ENCODE measurements at regions not wholly inside any gene's neighbourhood (a gene's known extent, or its start where the extent isn't known, plus 50 kb on each side); places are given as distances from the start of the nearest gene placed in this dataset.
A peak's percentile ranks its signal among the peaks of the same experiment; 100 is the strongest.
"Not testable (repeated sequence)": the region's sequence is repeated elsewhere in the genome, so short reads cannot be mapped to it uniquely, and the experiment has no call there.

DNA sequence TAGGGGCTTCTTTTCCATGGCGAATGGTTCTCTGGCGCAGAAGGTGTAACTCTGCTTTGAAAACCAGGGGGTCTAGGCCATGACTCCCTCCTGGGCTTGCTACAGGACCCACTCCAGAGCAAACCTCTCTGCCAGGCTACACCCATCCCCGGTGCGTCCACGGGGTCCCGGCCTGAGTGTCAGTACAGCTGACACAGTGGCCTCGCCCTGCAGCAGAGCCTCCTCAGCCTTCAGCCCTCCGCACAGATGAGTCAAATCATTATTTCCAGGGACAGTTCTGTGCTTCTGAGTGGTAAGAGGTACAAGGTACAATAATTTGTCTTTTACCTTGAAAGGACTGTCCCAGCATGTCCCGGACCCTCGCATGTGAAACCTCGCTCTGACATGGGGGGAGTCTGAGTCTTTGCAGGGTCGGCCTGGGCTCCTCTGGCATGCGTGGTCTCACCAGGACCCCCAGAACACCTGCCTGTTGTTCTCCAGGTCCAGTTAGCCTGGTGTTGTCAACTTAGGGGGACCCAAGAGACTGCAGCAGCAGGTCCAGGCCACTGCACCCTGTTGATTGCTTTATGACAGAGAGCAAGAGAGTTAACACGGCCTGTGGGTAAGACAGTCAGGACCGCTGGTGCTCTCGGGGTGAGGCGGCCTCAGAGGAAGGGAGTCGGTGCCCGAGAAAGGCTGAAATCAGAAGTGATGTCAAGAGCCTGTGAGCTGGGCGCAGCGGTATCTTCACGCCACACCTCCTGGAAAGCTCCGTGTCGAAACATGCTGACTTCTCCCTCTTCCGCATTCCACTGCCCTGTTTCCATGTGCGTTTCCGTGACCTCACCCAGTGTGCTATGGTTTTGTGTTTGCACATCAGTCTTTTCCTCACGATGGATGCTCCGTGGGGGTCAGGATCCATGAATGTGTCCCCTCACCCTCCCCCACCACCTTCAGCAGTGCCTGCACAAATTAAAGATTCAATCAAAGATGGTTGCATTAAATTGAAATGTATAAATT, 340.1 kb downstream of the EIPR1 start:
- no peak for DNase-seq

DNA sequence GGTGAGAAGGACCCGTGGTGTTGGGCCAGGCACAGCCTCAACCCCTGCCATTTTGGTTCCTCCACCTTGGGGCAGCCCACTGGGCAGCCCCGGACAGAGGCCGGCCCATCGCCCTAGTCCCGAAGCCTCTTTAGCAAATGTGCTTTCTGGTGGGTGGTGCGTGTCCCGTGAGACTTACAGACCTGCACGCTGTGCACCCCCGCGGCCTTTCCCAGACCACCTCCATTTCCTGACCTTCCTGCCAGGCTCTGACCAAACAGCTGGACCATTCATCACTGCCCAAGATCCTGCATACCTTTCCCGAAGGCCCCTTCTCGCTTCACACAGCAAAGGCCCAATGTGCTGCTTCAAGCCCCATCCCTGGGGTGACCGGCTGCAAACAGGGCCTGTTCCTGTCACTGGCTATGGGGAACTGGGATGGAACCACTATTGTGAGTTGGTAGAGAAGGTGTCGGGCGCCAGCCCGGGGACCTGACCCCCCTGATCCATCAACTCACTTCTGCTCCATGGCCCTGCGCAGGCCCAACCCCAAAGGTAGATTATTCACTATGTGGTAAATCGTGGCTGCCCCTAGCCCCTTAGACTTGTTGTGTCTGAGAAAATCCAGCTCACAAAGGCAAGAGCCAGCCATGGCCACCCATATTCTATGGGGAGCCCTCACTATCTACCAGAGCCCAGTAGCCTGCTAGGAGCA, 341.0 kb downstream of the EIPR1 start:
- no peak for DNase-seq

DNA sequence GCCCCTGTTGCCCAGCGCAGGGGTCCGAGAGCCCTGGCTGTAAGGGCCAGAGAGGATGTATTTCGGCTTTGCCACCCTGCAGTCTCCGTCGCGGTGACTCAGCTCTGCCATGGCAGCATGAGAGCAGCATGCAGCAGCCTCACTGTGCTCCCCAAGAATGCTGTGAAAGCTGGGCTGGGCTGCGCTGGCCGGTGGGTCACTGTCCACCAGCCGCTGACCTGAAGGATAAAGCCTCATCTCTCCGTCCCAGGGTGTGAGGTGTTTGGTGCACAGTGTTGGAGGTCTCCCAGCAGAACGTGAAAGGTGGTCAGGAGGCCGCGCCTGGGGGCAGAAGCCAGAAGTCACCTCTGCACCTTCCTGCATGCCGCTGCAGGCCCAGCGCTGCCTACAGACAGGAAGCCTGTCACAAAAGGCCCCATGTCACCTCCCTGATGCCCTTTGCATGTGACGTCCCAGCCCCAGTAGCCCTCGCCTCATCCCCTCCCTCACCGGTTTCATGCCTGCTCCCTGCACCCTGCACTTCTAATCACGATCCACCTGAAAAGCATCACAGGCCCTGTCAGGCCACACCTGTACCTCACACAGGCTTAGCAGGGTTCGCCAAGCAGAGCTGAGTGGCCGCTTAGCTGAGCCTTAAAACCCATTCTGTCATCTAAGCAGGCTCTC, 342.1 kb downstream of the EIPR1 start:
- DNase-seq: no peak

DNA sequence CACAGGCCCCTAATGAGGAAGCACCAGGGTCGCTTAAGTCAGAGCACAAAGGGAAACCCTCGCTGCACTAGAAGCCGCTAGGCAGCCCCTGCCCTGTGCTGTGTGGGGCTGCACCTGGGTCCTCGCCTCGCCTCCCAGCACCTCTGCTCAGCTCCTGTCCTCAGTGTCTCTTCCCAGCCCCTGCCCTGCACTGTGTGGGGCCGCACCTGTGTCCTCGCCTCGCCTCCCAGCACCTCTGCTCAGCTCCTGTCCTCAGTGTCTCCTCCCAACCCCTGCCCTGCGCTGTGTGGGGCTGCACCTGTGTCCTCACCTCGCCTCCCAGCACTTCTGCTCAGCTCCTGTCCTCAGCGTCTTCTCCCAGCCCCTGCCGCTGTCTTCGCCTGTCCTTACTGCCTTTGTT, 342.8 kb downstream of the EIPR1 start:
- no peak for DNase-seq

DNA sequence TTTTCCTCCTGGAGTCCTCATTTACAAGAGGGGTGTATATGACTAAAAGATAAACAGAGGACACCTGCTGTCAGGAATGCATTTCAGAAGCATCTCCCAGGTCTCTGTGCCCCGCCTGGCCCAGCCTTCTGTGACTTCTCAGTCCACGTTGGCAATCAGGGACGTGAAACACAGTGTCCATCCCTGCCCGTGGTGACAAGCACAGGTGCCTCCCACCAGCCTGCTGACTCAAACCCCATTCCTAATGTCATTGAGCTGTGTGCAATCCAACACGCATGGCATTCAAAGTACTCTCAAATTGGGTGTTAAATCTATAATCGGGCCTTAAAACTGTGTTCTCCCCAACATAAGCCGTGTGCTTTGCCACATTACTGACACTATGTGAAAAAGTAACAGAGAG, 343.2 kb downstream of the EIPR1 start:
- DNase-seq: no peak

DNA sequence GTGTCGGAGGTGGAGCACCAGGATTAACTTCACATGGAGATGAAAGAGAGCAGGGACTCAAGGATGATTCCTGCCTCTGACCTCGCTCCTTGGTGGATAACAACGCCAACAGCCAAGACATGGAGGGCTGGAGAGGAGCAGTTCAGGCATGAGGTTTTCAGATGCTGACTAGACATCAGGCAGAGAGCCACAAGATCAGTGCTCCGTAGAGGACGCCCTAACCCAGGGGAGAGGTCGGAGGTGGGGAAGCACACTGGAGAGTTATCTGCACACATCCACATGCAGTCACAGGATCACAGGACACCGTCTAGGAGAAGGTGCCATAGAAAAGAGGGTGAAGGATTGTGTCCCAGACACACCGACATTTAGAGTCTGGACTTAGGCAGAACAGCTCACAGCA, 344.3 kb downstream of the EIPR1 start:
- no peak for DNase-seq

DNA sequence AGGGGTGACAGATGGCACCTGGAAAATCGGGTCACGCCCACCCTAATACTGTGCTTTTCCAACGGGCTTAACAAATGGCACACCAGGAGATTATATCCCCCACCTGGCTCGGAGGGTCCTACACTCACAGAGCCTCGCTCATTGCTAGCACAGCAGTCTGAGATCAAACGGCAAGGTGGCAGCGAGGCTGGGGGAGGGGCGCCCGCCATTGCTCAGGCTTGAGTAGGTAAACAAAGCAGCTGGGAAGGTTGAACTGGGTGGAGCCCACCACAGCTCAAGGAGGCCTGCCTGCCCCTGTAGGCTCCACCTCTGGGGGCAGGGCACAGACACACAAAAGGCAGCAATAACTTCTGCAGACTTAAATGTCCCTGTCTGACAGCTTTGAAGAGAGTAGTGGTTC, 346.8 kb downstream of the EIPR1 start:
- not testable (repeated sequence) for DNase-seq

DNA sequence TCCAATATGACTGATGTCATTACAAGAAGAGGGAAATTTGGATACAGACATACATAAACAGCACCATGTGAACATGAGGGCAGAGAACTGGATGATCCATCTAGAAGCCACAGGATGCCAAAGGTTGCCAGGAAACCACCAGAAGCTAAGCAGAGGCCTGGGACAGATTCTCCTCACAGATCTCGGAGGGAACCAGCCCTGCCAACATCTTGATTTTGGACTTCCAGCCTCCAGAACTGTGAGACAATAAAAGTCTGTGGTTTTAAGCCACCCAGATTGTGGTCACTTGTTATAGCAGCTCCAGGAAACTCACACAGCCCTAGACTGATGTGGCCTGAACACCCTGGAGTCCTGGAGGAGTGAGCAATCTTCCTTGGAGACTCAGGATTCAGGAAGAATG, 351.6 kb downstream of the EIPR1 start:
- DNase-seq: no peak

DNA sequence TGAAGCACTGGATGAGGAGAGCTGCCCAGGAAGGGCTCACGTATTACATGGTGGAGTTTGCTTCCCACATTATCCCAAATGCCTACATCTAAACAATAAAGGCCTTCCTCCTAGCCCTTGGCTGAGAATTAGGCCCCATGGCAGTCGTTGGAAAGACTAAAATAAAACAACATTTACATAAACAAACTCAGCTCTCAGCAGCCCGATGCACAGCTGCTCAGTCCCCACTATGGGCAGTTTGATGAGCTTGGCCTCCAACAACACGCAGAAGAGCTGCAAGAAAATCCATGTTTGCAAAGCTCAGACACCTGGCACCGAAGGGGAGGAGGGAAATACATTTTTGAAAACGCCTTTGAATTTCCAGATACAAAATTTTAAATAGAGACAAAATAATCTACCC, 352.4 kb downstream of the EIPR1 start:
- no peak for DNase-seq

DNA sequence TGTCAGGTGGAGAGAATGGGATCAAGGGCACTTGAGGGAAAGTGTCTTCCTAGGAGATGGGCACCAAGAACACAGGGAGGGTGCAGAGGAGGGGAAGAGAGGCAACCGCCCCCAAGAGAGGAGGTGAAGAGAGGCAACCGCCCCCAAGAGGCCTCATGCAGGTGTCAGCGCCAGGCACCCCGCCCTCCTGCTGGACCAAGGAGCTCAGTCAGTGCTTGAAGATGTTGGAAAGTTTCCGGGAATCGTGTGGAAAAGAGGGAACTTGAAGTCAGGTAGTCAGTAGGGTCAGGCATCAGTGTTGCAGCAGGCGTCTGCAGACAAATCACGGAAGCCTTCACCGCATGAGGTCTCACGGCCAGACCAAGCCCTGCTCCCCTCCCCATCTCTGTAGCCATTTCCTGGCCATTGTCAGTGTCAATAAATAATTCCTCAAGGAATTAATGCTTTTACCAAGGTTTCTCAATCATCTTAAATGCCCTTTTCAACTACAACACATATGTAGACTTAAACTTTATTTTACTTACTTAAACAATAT, 353.1 kb downstream of the EIPR1 start:
- no peak for DNase-seq

DNA sequence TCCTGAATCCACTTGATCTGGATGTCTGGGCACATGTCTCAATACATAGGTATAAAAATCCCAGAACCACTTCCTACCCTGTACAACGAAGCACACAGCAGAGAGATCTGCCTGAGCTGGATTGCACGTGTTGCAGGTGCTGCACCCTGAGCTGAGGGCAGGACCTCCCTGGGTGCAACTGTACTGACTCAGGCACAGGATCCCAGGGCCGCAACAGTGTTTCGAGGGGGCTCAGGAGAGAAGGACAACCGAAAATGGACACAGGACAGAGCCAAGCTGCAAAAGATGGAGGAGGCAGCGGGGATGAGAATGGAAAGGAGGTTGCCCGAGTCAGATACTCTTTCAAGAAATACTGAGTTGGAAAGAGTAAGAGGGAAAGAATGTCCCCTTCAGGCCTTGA, 354.1 kb downstream of the EIPR1 start:
- DNase-seq: no peak

DNA sequence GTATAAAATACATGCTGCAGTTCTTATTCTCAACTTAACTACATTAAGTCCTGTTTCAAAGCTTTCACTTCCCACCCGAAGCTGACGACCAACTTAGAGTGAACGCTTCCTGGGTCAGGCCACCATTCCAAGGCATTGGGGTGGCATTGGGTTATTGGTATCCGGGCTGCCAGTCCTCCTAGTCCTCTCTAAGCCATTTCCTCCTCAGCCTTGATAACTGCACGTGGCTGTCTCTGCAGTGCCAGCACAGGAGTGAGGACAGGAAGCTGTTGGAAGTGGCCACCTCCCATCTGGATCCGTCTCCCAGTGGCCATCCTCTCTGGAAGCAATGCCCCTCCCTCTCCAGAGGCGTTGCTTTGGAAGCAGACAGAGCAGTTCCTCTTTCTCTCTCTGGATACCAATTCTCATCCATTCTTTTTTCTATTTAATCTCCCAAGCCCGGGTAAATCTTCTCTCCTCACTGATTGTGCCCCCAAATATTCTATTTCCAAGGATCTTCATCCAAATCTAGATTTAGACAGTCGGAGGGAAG, 354.7 kb downstream of the EIPR1 start:
- no peak for DNase-seq

DNA sequence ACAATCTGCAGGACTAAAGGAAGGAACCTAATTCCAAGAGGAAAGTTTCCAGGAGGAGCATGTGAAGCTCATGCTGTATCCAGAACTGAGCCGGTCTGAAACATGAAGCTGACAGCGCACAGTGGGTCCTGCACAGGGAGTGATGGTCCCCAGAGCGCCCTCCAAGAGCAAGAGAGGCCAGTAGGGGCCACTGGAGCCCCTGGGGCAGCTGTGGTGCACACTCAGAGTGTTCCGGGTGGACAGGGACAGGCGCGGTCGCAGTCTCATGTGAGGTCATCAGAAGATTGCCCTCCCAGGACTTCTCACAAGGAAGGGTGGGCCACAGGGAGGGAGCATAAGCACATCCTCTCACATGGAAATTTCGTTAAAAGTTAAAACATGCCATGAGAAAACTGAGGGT, 355.9 kb downstream of the EIPR1 start:
- DNase-seq: no peak

DNA sequence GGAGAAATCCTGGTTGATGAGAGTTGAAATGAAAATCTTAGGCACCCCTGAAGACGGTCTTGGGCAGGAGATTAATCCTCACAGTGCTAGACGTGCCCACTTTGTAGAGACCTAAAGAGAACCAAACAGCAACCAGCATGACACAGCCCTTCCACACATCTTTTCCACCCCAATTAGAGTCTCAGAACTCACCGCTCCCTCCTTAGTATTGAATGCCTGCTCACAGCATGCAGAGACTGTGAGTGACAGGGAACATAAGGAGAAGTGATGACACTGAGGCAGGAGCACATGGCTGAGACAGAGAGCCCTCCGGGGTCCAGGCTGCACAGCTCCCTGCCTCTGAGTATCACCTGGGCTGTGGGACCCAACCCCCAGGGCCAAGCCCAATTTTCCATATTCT, 367.6 kb downstream of the EIPR1 start:
- no peak for DNase-seq

DNA sequence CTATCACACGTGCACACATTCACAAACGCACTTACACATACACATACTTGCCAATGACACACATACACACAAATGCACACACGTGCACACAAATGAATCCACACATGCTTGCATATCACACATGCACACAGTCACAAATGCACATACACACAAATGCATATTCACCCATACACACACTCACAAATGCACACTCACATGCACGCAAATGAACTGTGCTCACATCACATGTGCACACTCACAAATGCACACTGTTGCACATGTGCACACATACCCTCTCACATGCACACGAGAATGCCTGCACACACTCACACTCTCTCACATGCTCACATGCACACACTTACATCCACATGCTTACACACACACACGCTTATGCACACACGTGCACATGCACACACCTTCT, 368.1 kb downstream of the EIPR1 start:
- no peak for DNase-seq

DNA sequence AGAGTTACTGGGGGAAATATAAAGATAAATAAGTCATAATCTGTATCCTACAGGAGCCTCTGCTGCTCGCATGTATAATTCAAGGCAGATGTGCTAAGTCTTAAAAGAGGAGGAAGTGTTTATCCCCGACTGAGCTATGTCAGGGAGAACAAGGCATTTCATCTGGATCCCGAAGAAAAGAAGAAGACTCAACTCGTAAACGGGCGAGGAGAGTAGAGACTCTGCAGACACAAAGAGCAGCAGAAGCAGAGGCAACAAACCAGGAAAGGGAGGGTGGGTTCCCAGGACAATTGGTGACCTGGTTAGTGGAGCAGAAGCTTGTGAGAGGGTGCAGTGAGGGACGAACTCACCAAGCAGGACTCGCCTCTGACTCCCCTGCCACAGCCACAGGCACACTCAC, 368.6 kb downstream of the EIPR1 start:
- no peak for DNase-seq

DNA sequence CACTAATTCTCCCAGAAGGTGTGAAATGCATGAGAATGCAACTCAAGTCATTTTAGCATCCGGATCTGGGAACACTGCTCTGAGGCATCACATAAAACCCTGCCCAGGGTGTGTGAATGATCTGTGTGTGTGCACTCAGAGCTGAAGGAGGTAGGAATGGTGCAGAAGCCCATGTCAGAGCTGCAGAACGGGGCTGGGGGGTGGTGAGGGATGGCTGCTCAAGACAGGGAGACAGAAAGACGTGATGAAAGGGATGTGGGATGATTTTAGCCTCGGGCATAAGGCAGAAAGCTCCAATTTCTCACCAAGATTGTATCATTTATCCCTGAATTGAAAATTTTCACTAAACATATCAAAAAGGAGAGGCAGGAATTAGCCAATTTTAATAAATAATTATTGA, 369.1 kb downstream of the EIPR1 start:
- DNase-seq: no peak

DNA sequence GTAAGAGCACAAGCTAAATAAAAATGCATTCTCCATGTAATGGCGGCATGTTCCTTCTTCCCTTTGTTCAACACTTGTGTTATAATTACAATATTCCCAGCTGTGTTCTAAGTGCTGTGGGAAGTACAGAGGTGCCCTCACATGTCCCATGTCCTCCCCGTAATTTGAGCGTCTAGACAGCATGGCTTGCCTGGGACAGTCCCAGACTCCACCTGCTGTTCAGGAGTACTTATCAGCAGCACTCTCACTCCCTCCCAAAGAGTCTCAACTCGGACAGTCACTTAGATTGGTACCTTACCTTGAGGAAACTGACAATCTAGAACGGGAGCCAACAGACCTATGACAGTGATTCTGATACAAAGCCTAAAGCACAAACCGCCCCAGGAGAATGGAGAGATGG, 370.5 kb downstream of the EIPR1 start:
- DNase-seq: no peak

DNA sequence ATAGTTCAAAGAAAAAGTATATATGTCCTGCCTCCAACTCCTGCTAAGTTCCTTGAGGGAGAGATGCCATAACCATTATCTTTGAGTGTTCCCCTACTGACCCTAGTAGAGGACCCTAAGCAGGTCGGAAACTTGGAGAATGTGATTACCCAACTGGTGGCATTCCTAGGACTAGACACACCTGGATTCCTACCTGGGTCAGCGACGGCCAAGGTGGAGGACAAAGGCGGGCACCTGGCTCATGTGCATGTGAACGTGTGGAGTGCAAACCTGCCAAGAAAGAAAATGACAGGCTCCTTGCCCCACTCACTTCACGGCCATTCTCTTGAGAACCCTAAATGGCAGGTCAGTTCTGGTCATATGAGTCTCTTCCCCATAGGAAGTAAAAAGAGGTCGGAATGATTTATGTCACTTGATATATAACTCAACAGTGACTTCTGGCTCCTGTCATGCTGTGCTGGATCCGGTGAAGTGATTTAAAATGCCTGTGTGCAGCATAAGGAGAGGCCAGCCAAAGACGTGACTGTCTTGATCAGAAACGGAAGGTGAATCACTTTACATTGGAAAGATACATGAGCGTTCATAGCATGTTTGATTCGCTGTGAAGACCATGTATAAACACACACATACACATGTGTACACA, 371.6 kb downstream of the EIPR1 start:
- no peak for DNase-seq

DNA sequence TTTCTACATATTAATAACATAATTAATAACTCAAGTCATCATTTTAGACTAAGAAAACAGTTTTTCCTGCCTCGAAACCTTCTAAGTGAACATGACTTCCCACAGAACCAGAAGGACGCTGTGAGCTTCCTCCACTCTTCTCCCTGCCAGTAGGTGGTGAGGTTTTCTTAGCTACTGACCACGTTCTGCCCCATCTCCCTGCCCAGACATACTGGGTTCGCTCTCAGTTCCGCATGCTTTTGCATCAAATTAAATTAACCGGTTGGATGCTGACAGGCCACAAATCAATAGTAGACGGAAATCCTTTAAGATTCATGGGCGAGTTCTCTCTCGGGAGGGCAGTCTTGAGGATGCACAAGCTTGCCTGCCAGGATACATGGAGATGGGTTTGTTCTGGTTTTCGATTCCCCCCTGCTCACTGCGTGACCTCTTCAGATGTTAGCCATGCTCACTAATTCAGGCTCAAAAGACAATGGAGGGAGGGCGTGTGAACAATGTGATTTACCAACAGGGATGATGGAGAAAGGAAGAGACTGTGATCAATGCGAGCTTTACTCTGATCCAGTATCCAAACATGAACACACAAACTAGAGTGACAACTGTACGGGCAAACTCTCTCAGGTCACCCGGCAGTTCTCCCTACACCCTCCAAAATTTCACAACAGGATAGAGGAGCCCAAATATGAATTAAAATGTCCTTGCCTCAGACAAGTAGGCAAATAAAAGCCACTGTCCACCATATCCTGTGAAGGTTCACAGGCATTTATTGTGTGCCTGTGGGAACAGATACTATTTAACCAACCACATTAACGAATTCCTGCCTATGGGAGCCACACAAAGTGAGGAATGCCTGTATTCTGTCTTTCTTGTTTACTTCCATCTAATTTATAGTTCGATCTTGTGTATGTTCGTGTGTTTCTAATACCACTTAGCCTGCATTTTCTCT, 375.7 kb downstream of the EIPR1 start:
- DNase-seq: peak in 3 of 51 donors; percentile 9 to 30 (median 11)

All from hypothalamus (tissue), 51 donors.